ENCODE measurements at regions not wholly inside any gene's neighbourhood (a gene's known extent, or its start where the extent isn't known, plus 50 kb on each side); places are given as distances from the start of the nearest gene placed in this dataset.
A peak's percentile ranks its signal among the peaks of the same experiment; 100 is the strongest.

DNA sequence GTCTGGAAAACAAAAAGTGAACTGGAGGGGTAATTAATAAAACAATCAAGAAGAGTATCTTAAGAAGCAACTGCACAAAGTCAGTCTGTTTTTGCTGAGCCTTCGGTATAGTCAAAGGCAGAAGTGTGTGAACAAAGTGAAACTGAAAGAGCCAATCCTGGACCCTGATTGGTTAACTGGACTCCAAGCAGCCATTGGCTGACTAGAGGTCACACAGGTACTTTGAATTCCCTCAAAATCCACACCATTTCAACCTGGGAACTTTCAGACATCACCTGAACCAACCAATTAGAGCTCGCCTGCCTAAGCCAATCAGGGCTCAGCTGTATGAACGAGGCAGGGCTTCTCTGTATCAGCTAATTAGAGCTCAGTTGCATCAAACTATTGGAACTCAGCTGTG is 286.7 kb downstream of the TLE4 start:
- intact Hi-C loops (cut with micrococcal nuclease; ENCODE audit: unreplicated experiment), result no loop called here
- Histone ChIP-seq H3K36me3 (replicated peaks in 1 of 2; ENCODE audit: control insufficient read depth in 1 of 2, insufficient read depth in 2 of 2, low read length in 2 of 2) (no peaks in the 10 kb centered on the region), H3K79me2 (ENCODE audit: insufficient read depth, low read length) (no peaks in the 10 kb centered on the region), H3K27me3 (ENCODE audit: control insufficient read depth in 1 of 2, insufficient read depth in 2 of 2, low read length in 2 of 2) (no peaks in the 10 kb centered on the region), H3K4me3 (replicated peaks in 1 of 3; ENCODE audit: insufficient read depth in 1 of 3, low read depth in 2 of 3, low read length in 3 of 3) (0 out of 6 replicates have a peak overlapping the region, but pooled peaks of 1 of the 3 experiments have one; percentile 1), H3K4me2 (ENCODE audit: low read depth, low read length) (peak overlapping the region; percentile 20; the same call in 1 of the 2 replicates), H3K9me3 (ENCODE audit: low read length) (peaks cover 12% of the 10 kb centered on the region), H2AFZ (ENCODE audit: low read length) (no peak overlapping the region), H3K9ac (ENCODE audit: insufficient read depth, low read depth, low read length) (no peak overlapping the region), H4K20me1 (ENCODE audit: insufficient read depth, low read length) (no peaks in the 10 kb centered on the region), H3K4me1 (ENCODE audit: insufficient read depth, low read length) (no peaks in the 10 kb centered on the region), H3K27ac (ENCODE audit: extremely low read length, insufficient read depth, low read length) (no peak overlapping the region)
- ATAC-seq, result peak; percentile 49; the same call in 2 of the 3 replicates
- ChIA-PET CTCF (ENCODE audit: low intra/inter-chr PET ratio, low total read pairs) (no interaction called here), POLR2A (no interaction called here)
- peak; percentile 1 for DNase-seq (ENCODE audit: low spot score)
- no peak for FAIRE-seq
- 14% methylated on average over 3 of the region's 3 CpGs for WGBS (ENCODE audit: low lambda C conversion rate)
- in situ Hi-C loops (cut with HindIII; ENCODE audit: extremely low pct_ligation_motif_present, low pct_unique_long_range_greater_than_20kb), result no loop called here
- BruUV-seq (replicated peaks), result no TSS peak
- TF ChIP-seq RAD51 (IDR thresholded peaks at IDR 0.05; ENCODE audit: borderline replicate concordance) (no peak), MED8 (CRISPR knock-in tag; IDR thresholded peaks at IDR 0.05; ENCODE audit: insufficient replicate concordance) (no peak), FIP1L1 (IDR thresholded peaks at IDR 0.05; ENCODE audit: borderline replicate concordance, insufficient read depth, low read depth, low read length) (no peak), MAFK (conservative IDR thresholded peaks at IDR 0.05 in 1 of 2, IDR thresholded peaks at IDR 0.05 in 1 of 2; ENCODE audit: low read length in 2 of 2) (no peak), RFXANK (CRISPR knock-in tag; IDR thresholded peaks at IDR 0.05) (no peak), PHF20 (CRISPR knock-in tag; IDR thresholded peaks at IDR 0.05) (no peak), MIER2 (CRISPR knock-in tag; IDR thresholded peaks at IDR 0.05) (no peak), ZNF772 (CRISPR knock-in tag; IDR thresholded peaks at IDR 0.05) (no peak)
- TF ChIP-seq, protein P1, sequence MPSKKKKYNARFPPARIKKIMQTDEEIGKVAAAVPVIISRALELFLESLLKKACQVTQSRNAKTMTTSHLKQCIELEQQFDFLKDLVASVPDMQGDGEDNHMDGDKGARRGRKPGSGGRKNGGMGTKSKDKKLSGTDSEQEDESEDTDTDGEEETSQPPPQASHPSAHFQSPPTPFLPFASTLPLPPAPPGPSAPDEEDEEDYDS (CRISPR knock-in tag; IDR thresholded peaks at IDR 0.05), result no peak
- TF ChIP-seq, protein P2, sequence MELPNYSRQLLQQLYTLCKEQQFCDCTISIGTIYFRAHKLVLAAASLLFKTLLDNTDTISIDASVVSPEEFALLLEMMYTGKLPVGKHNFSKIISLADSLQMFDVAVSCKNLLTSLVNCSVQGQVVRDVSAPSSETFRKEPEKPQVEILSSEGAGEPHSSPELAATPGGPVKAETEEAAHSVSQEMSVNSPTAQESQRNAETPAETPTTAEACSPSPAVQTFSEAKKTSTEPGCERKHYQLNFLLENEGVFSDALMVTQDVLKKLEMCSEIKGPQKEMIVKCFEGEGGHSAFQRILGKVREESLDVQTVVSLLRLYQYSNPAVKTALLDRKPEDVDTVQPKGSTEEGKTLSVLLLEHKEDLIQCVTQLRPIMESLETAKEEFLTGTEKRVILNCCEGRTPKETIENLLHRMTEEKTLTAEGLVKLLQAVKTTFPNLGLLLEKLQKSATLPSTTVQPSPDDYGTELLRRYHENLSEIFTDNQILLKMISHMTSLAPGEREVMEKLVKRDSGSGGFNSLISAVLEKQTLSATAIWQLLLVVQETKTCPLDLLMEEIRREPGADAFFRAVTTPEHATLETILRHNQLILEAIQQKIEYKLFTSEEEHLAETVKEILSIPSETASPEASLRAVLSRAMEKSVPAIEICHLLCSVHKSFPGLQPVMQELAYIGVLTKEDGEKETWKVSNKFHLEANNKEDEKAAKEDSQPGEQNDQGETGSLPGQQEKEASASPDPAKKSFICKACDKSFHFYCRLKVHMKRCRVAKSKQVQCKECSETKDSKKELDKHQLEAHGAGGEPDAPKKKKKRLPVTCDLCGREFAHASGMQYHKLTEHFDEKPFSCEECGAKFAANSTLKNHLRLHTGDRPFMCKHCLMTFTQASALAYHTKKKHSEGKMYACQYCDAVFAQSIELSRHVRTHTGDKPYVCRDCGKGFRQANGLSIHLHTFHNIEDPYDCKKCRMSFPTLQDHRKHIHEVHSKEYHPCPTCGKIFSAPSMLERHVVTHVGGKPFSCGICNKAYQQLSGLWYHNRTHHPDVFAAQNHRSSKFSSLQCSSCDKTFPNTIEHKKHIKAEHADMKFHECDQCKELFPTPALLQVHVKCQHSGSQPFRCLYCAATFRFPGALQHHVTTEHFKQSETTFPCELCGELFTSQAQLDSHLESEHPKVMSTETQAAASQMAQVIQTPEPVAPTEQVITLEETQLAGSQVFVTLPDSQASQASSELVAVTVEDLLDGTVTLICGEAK (IDR thresholded peaks at IDR 0.05), result no peak
- TF ChIP-seq, protein P2 (CRISPR knock-in tag; IDR thresholded peaks at IDR 0.05), result no peak
- TF ChIP-seq, protein P3, sequence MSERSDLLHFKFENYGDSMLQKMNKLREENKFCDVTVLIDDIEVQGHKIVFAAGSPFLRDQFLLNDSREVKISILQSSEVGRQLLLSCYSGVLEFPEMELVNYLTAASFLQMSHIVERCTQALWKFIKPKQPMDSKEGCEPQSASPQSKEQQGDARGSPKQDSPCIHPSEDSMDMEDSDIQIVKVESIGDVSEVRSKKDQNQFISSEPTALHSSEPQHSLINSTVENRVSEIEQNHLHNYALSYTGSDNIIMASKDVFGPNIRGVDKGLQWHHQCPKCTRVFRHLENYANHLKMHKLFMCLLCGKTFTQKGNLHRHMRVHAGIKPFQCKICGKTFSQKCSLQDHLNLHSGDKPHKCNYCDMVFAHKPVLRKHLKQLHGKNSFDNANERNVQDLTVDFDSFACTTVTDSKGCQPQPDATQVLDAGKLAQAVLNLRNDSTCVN (CRISPR knock-in tag; IDR thresholded peaks at IDR 0.05; ENCODE audit: borderline replicate concordance), result no peak
- TF ChIP-seq, protein P4, sequence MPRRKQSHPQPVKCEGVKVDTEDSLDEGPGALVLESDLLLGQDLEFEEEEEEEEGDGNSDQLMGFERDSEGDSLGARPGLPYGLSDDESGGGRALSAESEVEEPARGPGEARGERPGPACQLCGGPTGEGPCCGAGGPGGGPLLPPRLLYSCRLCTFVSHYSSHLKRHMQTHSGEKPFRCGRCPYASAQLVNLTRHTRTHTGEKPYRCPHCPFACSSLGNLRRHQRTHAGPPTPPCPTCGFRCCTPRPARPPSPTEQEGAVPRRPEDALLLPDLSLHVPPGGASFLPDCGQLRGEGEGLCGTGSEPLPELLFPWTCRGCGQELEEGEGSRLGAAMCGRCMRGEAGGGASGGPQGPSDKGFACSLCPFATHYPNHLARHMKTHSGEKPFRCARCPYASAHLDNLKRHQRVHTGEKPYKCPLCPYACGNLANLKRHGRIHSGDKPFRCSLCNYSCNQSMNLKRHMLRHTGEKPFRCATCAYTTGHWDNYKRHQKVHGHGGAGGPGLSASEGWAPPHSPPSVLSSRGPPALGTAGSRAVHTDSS (CRISPR knock-in tag; conservative IDR thresholded peaks at IDR 0.05), result no peak
